Activated CD4-positive, alpha-beta T cell treated with anti-CD3 and anti-CD28 coated beads, Interleukin-2, amount 10 ng/mL, durations not matched to agents 24 days and 14 days (primary cell): ENCODE measurements at regions not wholly inside any gene's neighbourhood (a gene's known extent, or its start where the extent isn't known, plus 50 kb on each side); places are given as distances from the start of the nearest gene placed in this dataset.

Experiments
- DNase-seq: peaks from one replicate; pipeline ENCODE4 v3.0.0; 2022
- H3K27ac Mint-ChIP-seq: one replicate; pipeline ENCODE4 v1.8.0; 2022; ENCODE audit warnings: mild to moderate bottlenecking, mixed read lengths
- H3K27me3 Mint-ChIP-seq: one replicate; pipeline ENCODE4 v1.8.0; 2022; ENCODE audit warnings: mixed read lengths
- H3K36me3 Mint-ChIP-seq: one replicate; pipeline ENCODE4 v1.8.0; 2022; ENCODE audit warnings: low read depth, mild to moderate bottlenecking, mixed read lengths
- H3K4me1 Mint-ChIP-seq: one replicate; pipeline ENCODE4 v1.8.0; 2021; ENCODE audit warnings: mixed read lengths
- H3K4me3 Mint-ChIP-seq: one replicate; pipeline ENCODE4 v1.8.0; 2022; ENCODE audit warnings: mild to moderate bottlenecking, moderate library complexity, mixed read lengths
- H3K9me3 Mint-ChIP-seq: one replicate; pipeline ENCODE4 v1.8.0; 2021; ENCODE audit warnings: mixed read lengths
- intact Hi-C: fragments of 100-400 bp; cut with micrococcal nuclease; formaldehyde crosslinking; loops from one replicate; pipeline ENCODE4 v1.15.1; 2023

- peaks cover 14% of the 10 kb centered on the region for H3K9me3 Mint-ChIP-seq
- no peaks in the 10 kb centered on the region for H3K4me1 Mint-ChIP-seq
- intact Hi-C loops = no loop called here
- no peaks in the 10 kb centered on the region for H3K36me3 Mint-ChIP-seq
- peaks cover 3% of the 10 kb centered on the region for H3K27me3 Mint-ChIP-seq
- no peak overlapping the region for H3K4me3 Mint-ChIP-seq
- no peak for DNase-seq
- H3K27ac Mint-ChIP-seq = no peak overlapping the region
Observed at GRCh38 chr3:30130391-30130790, 476.0 kb upstream of the TGFBR2 start.

- intact Hi-C loops = no loop called here
- H3K36me3 Mint-ChIP-seq = no peaks in the 10 kb centered on the region
- peaks cover 3% of the 10 kb centered on the region for H3K27me3 Mint-ChIP-seq
- no peaks in the 10 kb centered on the region for H3K4me1 Mint-ChIP-seq
- no peak for DNase-seq
- no peak overlapping the region for H3K4me3 Mint-ChIP-seq
- peaks cover 13% of the 10 kb centered on the region for H3K9me3 Mint-ChIP-seq
- H3K27ac Mint-ChIP-seq = no peak overlapping the region
Observed at GRCh38 chr3:30131191-30131590, 475.2 kb upstream of the TGFBR2 start.

- Mint-ChIP-seq H3K27me3 (no peaks in the 10 kb centered on the region), H3K4me3 (no peak overlapping the region), H3K36me3 (no peaks in the 10 kb centered on the region), H3K9me3 (peaks cover 4% of the 10 kb centered on the region), H3K4me1 (no peaks in the 10 kb centered on the region), H3K27ac (no peak overlapping the region)
- DNase-seq = no peak
- intact Hi-C loops = no loop called here
Observed at GRCh38 chr3:30135190-30135589, 471.2 kb upstream of the TGFBR2 start.

- no peak for DNase-seq
- Mint-ChIP-seq H3K27ac (no peak overlapping the region), H3K36me3 (no peaks in the 10 kb centered on the region), H3K27me3 (no peaks in the 10 kb centered on the region), H3K9me3 (no peaks in the 10 kb centered on the region), H3K4me3 (no peak overlapping the region), H3K4me1 (no peaks in the 10 kb centered on the region)
- intact Hi-C loops = no loop called here
Observed at GRCh38 chr3:30139283-30139682, 467.1 kb upstream of the TGFBR2 start.

GRCh38 chr3:30140356-30141075, 465.9 kb upstream of the TGFBR2 start:
- no peak for DNase-seq
- Mint-ChIP-seq H3K27me3 (no peaks in the 10 kb centered on the region), H3K4me1 (no peaks in the 10 kb centered on the region), H3K27ac (no peak overlapping the region), H3K9me3 (no peaks in the 10 kb centered on the region), H3K36me3 (no peaks in the 10 kb centered on the region), H3K4me3 (no peak overlapping the region)
- intact Hi-C loops = no loop called here

GRCh38 chr3:30141178-30141581, 465.2 kb upstream of the TGFBR2 start:
- DNase-seq = no peak
- Mint-ChIP-seq H3K4me1 (no peaks in the 10 kb centered on the region), H3K36me3 (no peaks in the 10 kb centered on the region), H3K27ac (no peak overlapping the region), H3K9me3 (no peaks in the 10 kb centered on the region), H3K27me3 (no peaks in the 10 kb centered on the region), H3K4me3 (no peak overlapping the region)
- intact Hi-C loops = no loop called here

- Mint-ChIP-seq H3K27me3 (no peaks in the 10 kb centered on the region), H3K36me3 (no peaks in the 10 kb centered on the region), H3K9me3 (no peaks in the 10 kb centered on the region), H3K4me1 (no peaks in the 10 kb centered on the region), H3K27ac (no peak overlapping the region), H3K4me3 (no peak overlapping the region)
- intact Hi-C loops = no loop called here
- no peak for DNase-seq
Observed at GRCh38 chr3:30141927-30142326, 464.5 kb upstream of the TGFBR2 start.

- Mint-ChIP-seq H3K4me3 (no peak overlapping the region), H3K27me3 (no peaks in the 10 kb centered on the region), H3K9me3 (no peaks in the 10 kb centered on the region), H3K27ac (no peak overlapping the region), H3K36me3 (no peaks in the 10 kb centered on the region), H3K4me1 (no peaks in the 10 kb centered on the region)
- intact Hi-C loops = no loop called here
- no peak for DNase-seq
Observed at GRCh38 chr3:30142946-30143345, 463.5 kb upstream of the TGFBR2 start.

- no peaks in the 10 kb centered on the region for H3K36me3 Mint-ChIP-seq
- DNase-seq = no peak
- intact Hi-C loops = no loop called here
- H3K27ac Mint-ChIP-seq = no peak overlapping the region
- H3K4me3 Mint-ChIP-seq = no peak overlapping the region
- H3K4me1 Mint-ChIP-seq = no peaks in the 10 kb centered on the region
- H3K9me3 Mint-ChIP-seq = peaks cover 3% of the 10 kb centered on the region
- peaks cover 3% of the 10 kb centered on the region for H3K27me3 Mint-ChIP-seq
Observed at GRCh38 chr3:30145281-30145680, 461.1 kb upstream of the TGFBR2 start.

- peaks cover 5% of the 10 kb centered on the region for H3K27me3 Mint-ChIP-seq
- no peak overlapping the region for H3K27ac Mint-ChIP-seq
- intact Hi-C loops = no loop called here
- H3K4me3 Mint-ChIP-seq = no peak overlapping the region
- peaks cover 5% of the 10 kb centered on the region for H3K9me3 Mint-ChIP-seq
- H3K4me1 Mint-ChIP-seq = no peaks in the 10 kb centered on the region
- no peak for DNase-seq
- H3K36me3 Mint-ChIP-seq = no peaks in the 10 kb centered on the region
Observed at GRCh38 chr3:30146978-30147377, 459.4 kb upstream of the TGFBR2 start.

- Mint-ChIP-seq H3K27me3 (peaks cover 17% of the 10 kb centered on the region), H3K36me3 (no peaks in the 10 kb centered on the region), H3K4me3 (no peak overlapping the region), H3K27ac (no peak overlapping the region), H3K9me3 (peaks cover 14% of the 10 kb centered on the region), H3K4me1 (peaks cover 3% of the 10 kb centered on the region)
- DNase-seq = no peak
- intact Hi-C loops = no loop called here
Observed at GRCh38 chr3:30154853-30155252, 451.5 kb upstream of the TGFBR2 start.

GRCh38 chr3:30155755-30156154, 450.6 kb upstream of the TGFBR2 start:
- Mint-ChIP-seq H3K4me3 (no peak overlapping the region), H3K27ac (no peak overlapping the region), H3K36me3 (no peaks in the 10 kb centered on the region), H3K27me3 (peaks cover 15% of the 10 kb centered on the region), H3K4me1 (peaks cover 3% of the 10 kb centered on the region), H3K9me3 (peaks cover 9% of the 10 kb centered on the region)
- intact Hi-C loops = no loop called here
- DNase-seq = no peak

- Mint-ChIP-seq H3K4me1 (peaks cover 3% of the 10 kb centered on the region), H3K4me3 (no peak overlapping the region), H3K36me3 (no peaks in the 10 kb centered on the region), H3K27ac (no peak overlapping the region), H3K27me3 (peaks cover 15% of the 10 kb centered on the region), H3K9me3 (peaks cover 9% of the 10 kb centered on the region)
- no peak for DNase-seq
- intact Hi-C loops = no loop called here
Observed at GRCh38 chr3:30156586-30157498, 449.6 kb upstream of the TGFBR2 start.

- Mint-ChIP-seq H3K4me3 (no peak overlapping the region), H3K9me3 (peaks cover 7% of the 10 kb centered on the region), H3K36me3 (no peaks in the 10 kb centered on the region), H3K27ac (no peak overlapping the region), H3K4me1 (peaks cover 3% of the 10 kb centered on the region), H3K27me3 (peaks cover 3% of the 10 kb centered on the region)
- no peak for DNase-seq
- intact Hi-C loops = no loop called here
Observed at GRCh38 chr3:30161375-30161774, 445.0 kb upstream of the TGFBR2 start.
